Parathyroid adenoma (tissue), 2 donors: ENCODE measurements at regions not wholly inside any gene's neighbourhood (a gene's known extent, or its start where the extent isn't known, plus 50 kb on each side); places are given as distances from the start of the nearest gene placed in this dataset.

Experiments
- H2AFZ ChIP-seq: fragments of 300-600 bp; sonication (generic); one replicate; pipeline ENCODE4 v1.7.0; 2017; ENCODE audit warnings: antibody characterized with exemption, mild to moderate bottlenecking
- H3K27ac ChIP-seq: fragments of 300-600 bp; sonication (generic); one replicate; pipeline ENCODE4 v1.7.0; 2017
- H3K27me3 ChIP-seq: fragments of 300-600 bp; sonication (generic); one replicate; pipeline ENCODE4 v1.7.0; 2017; ENCODE audit warnings: low read length; ENCODE audit not compliant: control insufficient read depth, insufficient read depth
- H3K36me3 ChIP-seq: fragments of 300-600 bp; sonication (generic); one replicate; pipeline ENCODE4 v1.7.0; 2017; ENCODE audit warnings: low read length; ENCODE audit not compliant: control insufficient read depth, insufficient read depth
- H3K4me1 ChIP-seq: fragments of 300-600 bp; sonication (generic); one replicate; pipeline ENCODE4 v1.7.0; 2017; ENCODE audit warnings: control low read depth
- H3K4me2 ChIP-seq: fragments of 300-600 bp; sonication (generic); one replicate; pipeline ENCODE4 v1.7.0; 2017; ENCODE audit warnings: low read length
- H3K4me3 ChIP-seq: fragments of 300-600 bp; sonication (generic); one replicate; pipeline ENCODE4 v1.7.0; 2017; ENCODE audit warnings: low read depth, low read length
- H3K79me2 ChIP-seq: fragments of 300-600 bp; sonication (generic); one replicate; pipeline ENCODE4 v1.7.0; 2017; ENCODE audit warnings: control low read depth
- H3K9ac ChIP-seq: fragments of 300-600 bp; sonication (generic); one replicate; pipeline ENCODE4 v1.7.0; 2017; ENCODE audit warnings: mild to moderate bottlenecking
- H3K9me3 ChIP-seq: fragments of 300-600 bp; sonication (generic); one replicate; pipeline ENCODE4 v1.7.0; 2017; ENCODE audit warnings: low read length; ENCODE audit not compliant: control insufficient read depth
- CTCF ChIP-seq: fragments of 300-600 bp; sonication (generic); IDR thresholded peaks from one replicate; pipeline ENCODE4 v1.7.0; 2017; ENCODE audit warnings: antibody characterized with exemption, mild to moderate bottlenecking
- donor health status: primary hyperparathyroidism.

GRCh38 chr6:141562186-141562811 lies 570.4 kb upstream of the GJE1 start:
- Histone ChIP-seq H3K4me3 (peak overlapping the region; percentile 30), H3K9me3 (no peaks in the 10 kb centered on the region), H3K4me1 (no peaks in the 10 kb centered on the region), H3K27me3 (no peaks in the 10 kb centered on the region), H3K79me2 (no peaks in the 10 kb centered on the region), H3K36me3 (no peaks in the 10 kb centered on the region), H3K4me2 (peak overlapping the region; percentile 57), H3K9ac (no peak overlapping the region), H2AFZ (peak overlapping the region; percentile 74), H3K27ac (peak overlapping the region; percentile 39)
- TF ChIP-seq CTCF = no peak

DNA sequence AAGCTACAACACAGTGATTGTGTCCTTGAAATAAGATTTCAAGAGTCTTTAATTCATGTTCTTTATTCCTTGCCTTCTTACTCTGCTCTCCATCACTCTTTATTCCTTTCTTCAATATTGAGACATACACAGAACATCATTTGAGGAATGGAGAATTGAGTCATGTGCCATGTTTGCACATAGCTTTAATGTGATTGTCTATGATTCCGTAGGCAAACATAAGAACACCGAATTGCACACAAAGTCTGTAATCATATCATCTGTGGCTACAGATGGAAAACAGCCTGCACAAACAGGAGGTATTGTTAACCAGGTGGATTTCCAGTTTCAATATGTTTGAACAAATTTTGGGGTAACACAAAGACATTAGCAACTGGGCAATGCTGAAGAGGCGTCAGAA lies 571.6 kb upstream of the GJE1 start:
- no peaks in the 10 kb centered on the region for H3K9me3 ChIP-seq
- H2AFZ ChIP-seq = peak overlapping the region; percentile 17
- H3K4me1 ChIP-seq = no peaks in the 10 kb centered on the region
- no peaks in the 10 kb centered on the region for H3K36me3 ChIP-seq
- no peaks in the 10 kb centered on the region for H3K27me3 ChIP-seq
- no peak overlapping the region for H3K9ac ChIP-seq
- TF ChIP-seq CTCF = no peak
- no peak overlapping the region for H3K4me2 ChIP-seq
- no peak overlapping the region for H3K27ac ChIP-seq
- no peaks in the 10 kb centered on the region for H3K79me2 ChIP-seq
- H3K4me3 ChIP-seq = no peak overlapping the region

GRCh38 chr6:141552463-141552862 lies 580.3 kb upstream of the GJE1 start:
- Histone ChIP-seq H3K79me2 (no peaks in the 10 kb centered on the region), H3K4me2 (no peak overlapping the region), H3K27me3 (no peaks in the 10 kb centered on the region), H3K4me3 (no peak overlapping the region), H3K4me1 (no peaks in the 10 kb centered on the region), H2AFZ (no peak overlapping the region), H3K9ac (no peak overlapping the region), H3K36me3 (no peaks in the 10 kb centered on the region), H3K9me3 (no peaks in the 10 kb centered on the region), H3K27ac (no peak overlapping the region)
- TF ChIP-seq CTCF = no peak

DNA sequence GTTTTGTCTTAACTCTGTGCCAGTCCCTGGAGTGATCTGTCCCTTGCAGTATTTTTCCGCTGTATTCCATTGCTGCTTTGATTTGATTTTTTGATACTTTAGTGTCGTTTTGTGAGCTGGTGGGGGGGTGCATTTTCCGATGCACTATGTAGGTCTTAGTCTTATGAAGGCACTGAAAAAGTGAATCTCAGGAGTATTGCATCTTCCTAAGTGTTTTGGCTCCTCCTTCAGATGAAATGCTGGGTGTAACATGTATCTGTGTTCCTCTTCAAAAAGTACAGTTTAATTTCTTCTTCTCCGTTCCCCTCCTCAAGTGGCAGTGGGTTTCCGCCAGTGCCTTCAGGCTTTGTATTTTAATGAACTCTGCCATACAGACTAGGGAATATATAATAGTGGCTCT lies 580.7 kb upstream of the GJE1 start:
- no peaks in the 10 kb centered on the region for H3K27me3 ChIP-seq
- no peaks in the 10 kb centered on the region for H3K9me3 ChIP-seq
- no peak overlapping the region for H3K4me3 ChIP-seq
- H3K4me1 ChIP-seq = no peaks in the 10 kb centered on the region
- no peak overlapping the region for H3K27ac ChIP-seq
- H3K79me2 ChIP-seq = no peaks in the 10 kb centered on the region
- H3K9ac ChIP-seq = no peak overlapping the region
- H2AFZ ChIP-seq = no peak overlapping the region
- H3K36me3 ChIP-seq = no peaks in the 10 kb centered on the region
- no peak for TF ChIP-seq CTCF
- no peak overlapping the region for H3K4me2 ChIP-seq

DNA sequence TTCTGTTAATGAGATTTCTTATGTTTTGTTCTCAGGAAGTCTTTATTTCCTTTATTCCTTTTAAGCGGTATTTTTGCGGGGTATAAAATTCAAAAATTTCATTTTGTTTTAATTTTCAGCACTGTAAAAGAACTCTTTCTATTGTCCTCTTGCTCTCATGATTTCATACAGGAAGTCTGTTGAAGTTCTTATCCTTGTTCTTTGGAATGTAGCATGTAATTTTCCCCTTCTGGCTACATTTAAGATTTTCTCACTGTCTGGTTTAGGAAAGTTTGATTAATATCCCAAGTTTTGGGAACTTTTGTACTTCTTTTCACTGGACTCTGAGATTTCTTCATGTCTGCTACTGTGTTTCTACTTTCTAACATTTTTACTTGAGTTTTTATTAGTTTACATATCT lies 581.4 kb upstream of the GJE1 start:
- H3K4me3 ChIP-seq = no peak overlapping the region
- TF ChIP-seq CTCF = no peak
- H3K27ac ChIP-seq = no peak overlapping the region
- H3K4me2 ChIP-seq = no peak overlapping the region
- H2AFZ ChIP-seq = no peak overlapping the region
- no peaks in the 10 kb centered on the region for H3K9me3 ChIP-seq
- H3K79me2 ChIP-seq = no peaks in the 10 kb centered on the region
- H3K9ac ChIP-seq = no peak overlapping the region
- no peaks in the 10 kb centered on the region for H3K36me3 ChIP-seq
- H3K27me3 ChIP-seq = no peaks in the 10 kb centered on the region
- no peaks in the 10 kb centered on the region for H3K4me1 ChIP-seq
